ENCODE measurements at regions not wholly inside any gene's neighbourhood (a gene's known extent, or its start where the extent isn't known, plus 50 kb on each side); places are given as distances from the start of the nearest gene placed in this dataset.

- TF ChIP-seq, protein P1, sequence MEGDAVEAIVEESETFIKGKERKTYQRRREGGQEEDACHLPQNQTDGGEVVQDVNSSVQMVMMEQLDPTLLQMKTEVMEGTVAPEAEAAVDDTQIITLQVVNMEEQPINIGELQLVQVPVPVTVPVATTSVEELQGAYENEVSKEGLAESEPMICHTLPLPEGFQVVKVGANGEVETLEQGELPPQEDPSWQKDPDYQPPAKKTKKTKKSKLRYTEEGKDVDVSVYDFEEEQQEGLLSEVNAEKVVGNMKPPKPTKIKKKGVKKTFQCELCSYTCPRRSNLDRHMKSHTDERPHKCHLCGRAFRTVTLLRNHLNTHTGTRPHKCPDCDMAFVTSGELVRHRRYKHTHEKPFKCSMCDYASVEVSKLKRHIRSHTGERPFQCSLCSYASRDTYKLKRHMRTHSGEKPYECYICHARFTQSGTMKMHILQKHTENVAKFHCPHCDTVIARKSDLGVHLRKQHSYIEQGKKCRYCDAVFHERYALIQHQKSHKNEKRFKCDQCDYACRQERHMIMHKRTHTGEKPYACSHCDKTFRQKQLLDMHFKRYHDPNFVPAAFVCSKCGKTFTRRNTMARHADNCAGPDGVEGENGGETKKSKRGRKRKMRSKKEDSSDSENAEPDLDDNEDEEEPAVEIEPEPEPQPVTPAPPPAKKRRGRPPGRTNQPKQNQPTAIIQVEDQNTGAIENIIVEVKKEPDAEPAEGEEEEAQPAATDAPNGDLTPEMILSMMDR (conservative IDR thresholded peaks at IDR 0.05 in 1 of 2, IDR thresholded peaks at IDR 0.05 in 1 of 2; ENCODE audit: extremely low read depth in 1 of 2, insufficient read depth in 1 of 2, low read depth in 1 of 2, low read length in 2 of 2): no peak
- TF ChIP-seq EZH2 (IDR thresholded peaks at IDR 0.05; ENCODE audit: borderline replicate concordance, low read length): no peak
Measured at GRCh38 chr3:43962043-43962442, 271.3 kb downstream of the ABHD5 start.

Data from mammary epithelial cell (primary cell).